Vagina (tissue), 2 donors: ENCODE measurements at regions not wholly inside any gene's neighbourhood (a gene's known extent, or its start where the extent isn't known, plus 50 kb on each side); places are given as distances from the start of the nearest gene placed in this dataset.

ENCODE experiments used
- CTCF ChIP-seq, 3 experiments: fragments of 450-650 bp in 2 of 3; fragments of 200-600 bp in 1 of 3; sonication (generic) in 1 of 3; IDR thresholded peaks; one replicate each; pipeline ENCODE4 v1.5.1; 2017 to 2019; ENCODE audit warnings: antibody characterized with exemption in 3 of 3, mild to moderate bottlenecking in 2 of 3, moderate library complexity in 2 of 3
- POLR2A ChIP-seq, 2 donors: fragments of 450-650 bp; IDR thresholded peaks; one replicate each; pipeline ENCODE4 v1.6.1; 2017; ENCODE audit warnings: antibody characterized with exemption in 2 of 2, mild to moderate bottlenecking in 2 of 2, moderate library complexity in 2 of 2

GRCh38 chr13:40251343-40252032, 415.0 kb downstream of the FOXO1 start:
- no peak for TF ChIP-seq CTCF (IDR thresholded peaks at IDR 0.05)
- no peak for TF ChIP-seq POLR2A (IDR thresholded peaks at IDR 0.05)
